ENCODE measurements at regions not wholly inside any gene's neighbourhood (a gene's known extent, or its start where the extent isn't known, plus 50 kb on each side); places are given as distances from the start of the nearest gene placed in this dataset.
A peak's percentile ranks its signal among the peaks of the same experiment; 100 is the strongest.

DNA sequence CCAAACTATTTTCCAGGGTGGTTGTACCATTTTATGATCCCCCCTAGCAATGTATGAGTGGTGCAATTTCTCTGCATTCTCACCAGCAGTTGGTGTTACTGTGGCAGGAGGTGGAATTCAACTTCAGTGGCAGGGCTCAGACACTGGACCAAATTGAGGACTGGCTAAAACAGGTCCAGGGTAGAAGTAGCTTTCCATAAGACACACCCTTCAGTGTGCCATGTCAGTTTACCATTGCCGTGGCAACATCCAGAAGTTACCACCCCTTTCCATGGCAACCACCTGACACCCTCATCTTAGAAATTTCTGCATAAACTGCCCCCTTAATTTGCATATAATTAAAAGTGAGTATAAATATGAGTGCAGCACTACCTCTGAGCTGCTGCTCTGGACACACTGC is 180.7 kb upstream of the GGTLC1 start:
- no peak for DNase-seq (ENCODE audit: low read depth)

DNA sequence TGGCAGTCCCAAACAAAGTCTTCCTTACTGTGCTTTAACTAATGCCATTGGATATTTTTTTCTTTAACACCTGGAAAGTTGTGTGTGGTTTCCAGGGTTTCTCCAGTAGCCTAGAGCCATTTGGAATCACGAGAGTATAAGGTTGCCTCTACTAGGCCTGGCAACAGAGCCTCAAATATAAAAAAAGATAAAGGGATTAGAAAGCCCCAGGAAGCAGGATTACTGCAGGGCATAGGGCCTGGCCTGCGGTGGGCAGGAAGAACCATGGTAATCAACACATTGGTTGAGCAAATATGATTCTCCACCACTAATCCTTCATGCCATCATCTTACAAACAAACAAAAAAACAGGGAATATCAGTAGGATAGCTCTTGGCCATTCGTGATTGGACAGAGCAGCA is 177.8 kb upstream of the GGTLC1 start:
- no peak for DNase-seq (ENCODE audit: low read depth)

GRCh38 chr20:24166123-24166381 is 177.5 kb upstream of the GGTLC1 start:
- DNase-seq (ENCODE audit: low read depth), result no peak

DNA sequence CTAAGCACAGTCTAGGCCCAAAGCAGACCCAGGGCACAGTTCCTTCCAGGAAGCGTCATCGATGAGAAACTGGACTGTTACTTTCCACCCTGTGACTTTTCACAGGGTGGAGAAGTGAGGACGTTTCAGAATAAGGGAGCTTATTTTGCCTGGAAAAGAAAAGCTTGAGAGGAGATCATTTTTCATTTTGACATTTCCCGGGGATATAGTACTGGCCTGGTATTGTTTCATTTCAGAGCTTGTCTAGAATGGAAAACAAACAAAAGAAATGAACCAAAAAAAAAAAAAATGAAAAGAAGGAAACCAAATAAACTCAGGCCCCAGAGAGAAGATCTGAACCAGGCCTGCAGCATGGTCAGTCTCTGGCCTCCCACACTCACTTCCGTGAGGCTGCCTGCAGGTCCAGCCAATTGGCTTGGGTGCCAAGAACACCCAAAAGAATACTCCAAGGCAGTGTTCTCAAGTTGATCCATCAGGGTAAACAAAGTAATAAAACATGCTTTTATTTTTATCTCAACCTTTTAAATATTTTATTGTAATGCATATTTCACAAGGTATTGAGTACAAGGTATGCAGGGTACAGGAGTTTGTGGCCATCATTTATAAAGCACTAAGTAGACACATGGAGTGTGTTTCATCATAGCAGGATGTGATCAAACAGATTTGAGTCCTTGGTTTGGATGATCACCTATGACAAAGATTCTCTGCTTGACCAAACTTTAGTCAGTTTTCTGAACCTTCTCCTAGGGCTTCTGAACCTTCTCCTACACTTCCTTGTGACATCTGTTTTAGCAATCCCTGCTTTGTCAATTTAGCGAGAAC is 176.9 kb upstream of the GGTLC1 start:
- DNase-seq (ENCODE audit: low read depth), result no peak

- no peak for DNase-seq (ENCODE audit: low read depth)
Measured at GRCh38 chr20:24164360-24164759, 175.8 kb upstream of the GGTLC1 start.

GRCh38 chr20:24163506-24163905 is 174.9 kb upstream of the GGTLC1 start:
- DNase-seq (ENCODE audit: low read depth), result no peak

- peak; percentile 61 for DNase-seq (ENCODE audit: low read depth)
Measured at GRCh38 chr20:24160563-24161281, 172.1 kb upstream of the GGTLC1 start.

- no peak for DNase-seq (ENCODE audit: low read depth)
Measured at GRCh38 chr20:24158281-24158680, 169.7 kb upstream of the GGTLC1 start.

- DNase-seq (ENCODE audit: low read depth), result no peak
Measured at GRCh38 chr20:24157213-24157612, 168.6 kb upstream of the GGTLC1 start.

DNA sequence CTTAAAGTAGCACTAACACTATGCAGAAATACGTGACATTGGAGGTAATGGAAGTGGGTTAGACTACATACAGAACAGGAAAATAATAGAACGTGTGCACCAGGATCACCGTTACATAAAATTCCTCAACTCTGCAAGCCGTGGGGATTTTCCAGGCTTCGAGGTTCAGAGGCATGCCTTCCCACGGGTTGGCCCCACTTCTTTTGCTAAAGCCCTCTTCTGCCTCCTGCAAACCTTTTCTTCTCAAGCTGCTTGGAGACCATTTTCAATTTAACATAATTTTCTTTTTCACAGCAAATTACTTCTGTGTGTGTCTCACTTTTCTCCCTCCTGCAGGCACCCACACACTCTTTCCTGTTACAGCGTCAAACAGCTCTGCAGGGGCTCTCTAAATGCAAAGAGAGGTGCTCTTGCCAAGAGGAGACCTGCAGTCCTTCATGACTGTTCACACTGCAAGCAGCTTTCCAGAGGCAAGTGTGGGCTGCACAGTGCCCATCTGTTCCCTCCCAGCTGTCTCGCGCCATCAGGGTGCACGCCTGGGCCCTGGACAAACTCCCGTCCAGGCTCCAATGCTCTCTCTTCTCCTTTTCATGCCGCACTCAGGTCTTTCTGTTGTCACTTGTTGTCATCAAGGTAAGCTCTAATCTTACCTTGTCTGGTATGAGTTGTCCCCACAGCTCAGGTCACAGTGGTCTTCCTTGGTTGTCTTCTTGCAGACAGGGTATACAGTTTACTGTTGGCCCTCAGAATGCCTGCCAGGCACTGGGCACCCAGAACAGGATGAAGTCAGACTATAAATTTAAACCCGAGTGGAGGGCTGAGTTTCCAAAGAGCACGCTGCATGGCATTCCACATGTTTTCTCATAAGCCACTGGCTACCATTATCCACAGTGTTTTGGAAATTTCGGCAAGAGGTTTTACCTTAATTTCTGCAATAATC is 164.8 kb upstream of the GGTLC1 start:
- no peak for DNase-seq (ENCODE audit: low read depth)

DNA sequence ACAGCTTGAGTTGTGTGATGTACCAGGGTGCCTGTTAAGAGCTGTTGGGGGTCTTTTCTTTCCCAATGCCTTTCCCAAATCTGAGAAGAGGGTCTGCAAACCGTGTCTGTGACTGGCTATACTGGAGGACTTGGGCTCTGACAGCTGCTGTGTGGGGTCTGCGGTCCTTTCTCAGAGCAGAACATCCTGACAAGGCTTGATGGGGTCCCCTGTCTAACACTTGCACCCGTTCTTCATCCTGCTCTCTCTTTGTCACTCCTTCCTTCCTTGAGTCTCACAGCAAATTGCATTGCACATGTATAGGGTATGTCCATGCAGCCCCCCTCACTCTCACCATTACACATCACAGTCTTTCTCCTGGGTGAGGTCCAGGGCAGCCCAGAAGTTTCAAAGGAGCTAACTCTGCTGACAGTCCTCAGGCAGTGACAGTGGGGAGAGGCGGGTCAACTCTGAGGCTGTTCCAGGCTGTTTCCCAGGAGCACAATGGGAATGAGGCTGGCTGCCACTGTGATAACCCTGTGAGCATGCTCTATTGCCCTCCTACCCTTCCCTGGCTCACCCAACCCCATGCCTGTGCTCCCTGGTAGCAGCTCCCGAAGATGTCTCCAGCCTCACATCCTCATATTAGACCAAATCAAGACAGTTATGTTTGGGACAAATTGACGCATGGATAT is 163.2 kb upstream of the GGTLC1 start:
- DNase-seq (ENCODE audit: low read depth), result no peak

GRCh38 chr20:24150406-24150805 is 161.8 kb upstream of the GGTLC1 start:
- DNase-seq (ENCODE audit: low read depth), result no peak

GRCh38 chr20:24149881-24150307 is 161.3 kb upstream of the GGTLC1 start:
- no peak for DNase-seq (ENCODE audit: low read depth)

GRCh38 chr20:24149175-24149574 is 160.6 kb upstream of the GGTLC1 start:
- no peak for DNase-seq (ENCODE audit: low read depth)

DNA sequence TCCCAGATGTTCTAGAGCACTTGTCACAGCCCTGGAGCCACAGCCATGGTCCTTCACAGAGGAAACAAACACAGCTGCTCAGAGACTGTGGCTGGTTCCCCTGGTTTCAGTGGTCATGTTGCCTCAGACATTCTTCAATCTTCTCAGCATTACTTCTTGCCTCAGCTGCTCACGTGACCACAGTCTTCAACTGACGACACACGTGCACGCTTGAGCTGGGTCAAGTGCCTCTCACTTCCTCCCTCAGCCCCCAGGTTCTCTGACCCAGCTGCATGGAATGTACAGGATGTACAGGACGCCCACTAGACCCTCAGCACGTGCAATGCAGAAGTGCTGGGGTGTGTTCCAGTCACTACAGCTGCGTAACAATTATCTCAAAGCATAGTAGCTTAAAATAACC is 159.8 kb upstream of the GGTLC1 start:
- no peak for DNase-seq (ENCODE audit: low read depth)

- DNase-seq (ENCODE audit: low read depth), result no peak
Measured at GRCh38 chr20:24147961-24148360, 159.4 kb upstream of the GGTLC1 start.

GRCh38 chr20:24147479-24147878 is 158.9 kb upstream of the GGTLC1 start:
- DNase-seq (ENCODE audit: low read depth), result no peak

DNA sequence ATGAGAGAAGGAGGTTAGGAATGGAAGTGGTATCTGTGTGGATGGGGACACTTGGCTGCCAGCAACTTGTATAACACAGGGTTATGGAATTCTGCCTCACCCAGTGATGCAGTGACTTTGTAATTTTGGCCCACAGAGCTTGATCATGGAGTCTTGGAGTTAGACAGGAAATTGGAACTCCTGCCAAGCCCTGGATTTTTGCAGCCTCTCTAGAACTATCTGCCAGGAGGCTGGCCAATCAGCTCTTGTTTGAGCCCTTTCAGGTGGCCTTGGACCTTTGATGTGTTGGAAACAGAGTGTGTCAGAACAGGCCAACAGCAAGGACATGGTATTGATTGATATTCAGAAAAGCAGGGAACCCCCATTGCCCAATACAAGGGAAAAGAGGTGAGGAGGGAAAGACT is 157.7 kb upstream of the GGTLC1 start:
- no peak for DNase-seq (ENCODE audit: low read depth)

DNA sequence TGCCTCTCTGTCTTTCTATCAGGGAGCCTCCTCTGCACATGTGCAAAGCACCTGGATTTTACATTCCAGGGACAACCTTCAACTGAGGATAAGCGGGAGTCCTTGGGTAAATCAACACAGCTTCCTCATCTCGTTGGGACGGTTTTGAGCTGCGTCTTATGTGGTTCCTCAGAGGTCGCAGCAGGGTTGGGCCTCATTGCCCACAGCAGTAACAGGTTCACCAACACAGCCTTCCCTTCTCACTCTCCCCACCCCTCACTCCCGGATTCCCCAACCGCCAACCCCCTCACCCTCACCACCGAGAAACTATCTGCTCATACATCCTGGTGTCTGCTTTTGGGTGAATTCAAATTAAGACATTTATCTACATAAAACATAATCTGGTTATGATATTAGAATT is 155.8 kb upstream of the GGTLC1 start:
- no peak for DNase-seq (ENCODE audit: low read depth)

DNA sequence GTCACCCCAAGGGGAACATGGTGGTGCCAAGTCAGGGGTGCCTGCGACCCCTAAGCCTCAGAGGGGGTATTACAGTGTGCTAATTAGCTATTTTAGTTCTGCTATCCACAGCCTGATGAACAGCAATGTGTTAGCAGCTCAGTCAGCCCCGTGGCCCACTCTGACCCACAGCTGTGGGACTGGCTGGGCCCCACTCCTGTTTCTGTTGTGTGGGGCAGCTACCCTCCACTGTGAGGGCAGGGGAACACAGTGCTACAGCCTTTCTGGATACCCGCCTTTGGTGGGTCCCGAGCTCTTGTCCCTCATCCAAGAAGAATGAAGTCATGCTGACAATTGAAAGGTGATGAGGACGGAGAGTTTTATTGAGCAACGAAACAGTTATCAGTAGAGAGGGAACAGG is 152.5 kb upstream of the GGTLC1 start:
- no peak for DNase-seq (ENCODE audit: low read depth)

GRCh38 chr20:24139846-24140245 is 151.3 kb upstream of the GGTLC1 start:
- DNase-seq (ENCODE audit: low read depth), result no peak

- no peak for DNase-seq (ENCODE audit: low read depth)
Measured at GRCh38 chr20:24138951-24139350, 150.4 kb upstream of the GGTLC1 start.
